HG03575 (cell line): ENCODE measurements at regions not wholly inside any gene's neighbourhood (a gene's known extent, or its start where the extent isn't known, plus 50 kb on each side); places are given as distances from the start of the nearest gene placed in this dataset.

Experiments
- ATAC-seq: cut with Tn5 transposase; IDR thresholded peaks from one replicate; pipeline ENCODE4 v1.9.1; 2021; ENCODE audit not compliant: unreplicated experiment, insufficient number of reproducible peaks, low FRiP score; ENCODE audit errors: extremely low read depth

GRCh38 chr12:67593461-67594330 is 54.8 kb upstream of the DYRK2 start:
- ATAC-seq: no peak

GRCh38 chr12:67594888-67595287 is 53.7 kb upstream of the DYRK2 start:
- ATAC-seq: no peak

GRCh38 chr12:67595365-67595764 is 53.2 kb upstream of the DYRK2 start:
- no peak for ATAC-seq

GRCh38 chr12:67598598-67598997 is 49.9 kb upstream of the DYRK2 start:
- ATAC-seq: no peak
